ENCODE measurements at regions not wholly inside any gene's neighbourhood (a gene's known extent, or its start where the extent isn't known, plus 50 kb on each side); places are given as distances from the start of the nearest gene placed in this dataset.
A peak's percentile ranks its signal among the peaks of the same experiment; 100 is the strongest.

GRCh38 chr1:231108516-231109302, 53.1 kb upstream of the TRIM67 start:
- DNase-seq, result no peak

DNA sequence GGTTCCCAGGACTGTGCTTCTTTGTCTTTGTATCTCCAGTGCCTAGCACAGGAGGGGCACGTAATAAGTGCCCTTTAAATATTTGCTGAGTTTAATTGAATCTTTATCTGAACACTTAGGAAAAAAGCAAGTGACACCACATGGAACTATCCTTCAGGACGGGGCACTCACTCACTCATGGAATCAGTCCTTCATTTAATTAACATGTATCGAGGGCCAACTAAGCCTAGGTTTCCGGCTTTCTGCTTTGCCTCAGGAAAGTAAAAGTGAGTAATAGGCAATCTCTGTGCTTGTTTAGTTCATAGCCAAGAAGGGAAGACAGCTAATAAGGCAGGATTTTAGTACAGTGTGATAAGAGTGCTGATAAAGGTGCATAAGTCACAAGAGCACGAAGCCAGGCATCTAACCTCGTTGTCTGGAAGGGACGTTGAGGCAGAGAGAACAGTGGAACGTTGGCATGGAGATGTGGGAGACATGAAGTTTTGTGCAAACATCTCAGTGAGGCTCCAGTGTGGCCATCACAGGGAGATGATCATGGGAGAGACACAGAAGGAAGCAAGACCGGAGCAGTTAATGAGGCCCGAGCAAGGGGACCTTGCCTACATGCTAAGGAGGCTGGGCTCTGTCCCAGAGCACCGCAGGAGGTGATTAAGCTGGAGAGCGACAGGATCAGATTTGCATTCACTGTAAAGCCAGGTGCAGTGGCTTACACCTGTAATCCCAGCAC, 54.1 kb upstream of the TRIM67 start:
- peak; percentile 15 for DNase-seq

GRCh38 chr1:231107151-231107550, 54.7 kb upstream of the TRIM67 start:
- no peak for DNase-seq

- DNase-seq, result no peak
Measured at GRCh38 chr1:231106347-231106746, 55.5 kb upstream of the TRIM67 start.

GRCh38 chr1:231104917-231105316, 56.9 kb upstream of the TRIM67 start:
- DNase-seq, result no peak

- DNase-seq, result no peak
Measured at GRCh38 chr1:231103961-231104360, 57.9 kb upstream of the TRIM67 start.

GRCh38 chr1:231099996-231100767, 60.1 kb upstream of the FAM89A start:
- peak; percentile 84 for DNase-seq

DNA sequence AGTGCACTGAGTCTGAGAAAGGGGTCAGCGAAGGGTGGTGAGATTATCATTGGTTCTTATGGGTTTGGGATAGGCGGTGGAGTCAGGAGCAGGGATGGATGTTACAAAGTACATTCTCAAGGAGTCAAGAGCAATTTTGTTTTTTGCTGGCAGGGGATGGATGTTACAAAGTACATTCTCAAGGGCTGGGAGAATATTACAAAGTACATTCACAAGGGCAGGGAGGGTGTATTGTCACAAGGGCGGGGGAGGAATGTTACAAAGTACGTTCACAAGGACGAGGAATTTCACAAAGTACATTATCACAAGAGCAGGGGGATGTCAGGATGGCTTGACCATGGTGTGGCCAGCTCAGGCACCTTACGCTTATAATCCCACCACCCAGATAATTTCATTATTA, 59.3 kb upstream of the FAM89A start:
- no peak for DNase-seq

DNA sequence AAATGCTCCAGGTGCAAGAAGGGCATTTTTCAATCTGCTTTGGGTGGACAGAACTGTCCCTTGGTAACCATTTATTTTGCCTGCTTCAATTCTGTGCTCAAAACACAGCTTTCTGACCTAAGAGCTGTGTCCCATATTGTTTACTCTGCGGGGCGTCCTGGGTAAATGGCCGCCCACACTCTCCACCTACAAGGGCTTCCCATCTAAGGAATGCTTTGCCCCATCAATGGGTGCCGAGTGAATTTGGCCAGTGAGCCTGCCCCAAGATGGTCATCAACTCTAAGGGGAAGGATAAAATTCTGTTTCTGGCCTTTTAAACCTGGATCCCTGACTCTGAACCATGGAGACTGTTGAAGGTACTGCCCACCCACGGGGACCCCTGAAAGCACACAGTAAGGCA, 55.5 kb upstream of the FAM89A start:
- no peak for DNase-seq

GRCh38 chr1:231094421-231094820, 54.4 kb upstream of the FAM89A start:
- no peak for DNase-seq

GRCh38 chr1:231093156-231093922, 53.3 kb upstream of the FAM89A start:
- DNase-seq, result no peak

DNA sequence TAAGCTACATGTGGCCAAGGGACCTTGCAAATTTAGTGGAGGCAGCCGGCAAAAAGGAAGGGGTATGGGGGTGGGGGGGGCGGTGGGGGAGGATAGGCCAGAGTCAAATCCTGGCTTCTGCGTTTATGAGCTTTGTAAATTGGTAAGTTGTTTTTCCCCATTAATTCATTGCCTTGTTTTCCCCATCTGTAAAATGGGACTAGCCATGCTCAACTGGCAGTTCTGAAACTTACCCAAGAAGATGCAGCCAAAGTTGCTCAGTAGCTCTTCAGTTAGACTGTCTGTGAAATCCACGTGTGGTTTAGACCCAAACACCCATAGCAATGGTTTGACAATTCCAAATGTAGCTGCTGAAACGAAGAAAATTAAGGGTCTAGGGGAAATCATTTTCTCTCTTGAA, 52.3 kb upstream of the FAM89A start:
- DNase-seq, result no peak

- no peak for DNase-seq
Measured at GRCh38 chr1:231091831-231092301, 51.8 kb upstream of the FAM89A start.

DNA sequence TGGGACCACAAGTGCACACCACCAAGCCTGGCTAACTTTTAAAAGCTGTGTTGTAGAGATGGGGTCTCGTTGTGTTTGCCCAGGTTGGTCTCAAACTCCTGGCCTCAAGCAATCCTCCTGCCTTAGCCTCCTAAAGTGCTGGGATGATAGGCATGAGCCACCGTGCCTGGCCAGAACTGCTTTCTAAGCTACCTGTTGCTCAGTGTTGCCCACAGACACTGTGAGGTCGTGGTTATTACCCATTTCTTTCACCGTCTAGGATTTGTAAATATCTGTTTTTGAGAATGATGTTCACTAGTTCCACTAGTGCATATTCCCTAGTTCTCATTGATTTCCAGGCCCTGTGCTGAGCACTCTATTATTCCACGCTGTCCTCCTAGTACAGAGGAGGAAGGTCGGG, 51.4 kb upstream of the FAM89A start:
- DNase-seq, result no peak

Measured in DMS79 treated with DMSO at 0.1 percent for 48 hours (cell line).